Keratinocyte (primary cell): ENCODE measurements at regions not wholly inside any gene's neighbourhood (a gene's known extent, or its start where the extent isn't known, plus 50 kb on each side); places are given as distances from the start of the nearest gene placed in this dataset.

Experiments used
- DNase-seq: peaks from one replicate; pipeline ENCODE4 v3.0.0-alpha.2; 2011; ENCODE audit warnings: low read depth, missing footprints, low spot score
- FAIRE-seq: peaks from 2 replicates; lab custom pipeline; 2011; peaks lifted over from hg19 to GRCh38; lab: Jason Lieb, UNC
- H2AFZ ChIP-seq: 2 replicates; pipeline ENCODE4 v1.6.0; 2012; ENCODE audit warnings: low read length, control low read depth, inconsistent platforms; ENCODE audit not compliant: control insufficient read depth
- H3K27ac ChIP-seq: 2 replicates; pipeline ENCODE4 v1.5.1; 2011; ENCODE audit warnings: low read length; ENCODE audit not compliant: control insufficient read depth, insufficient read depth
- H3K27me3 ChIP-seq: 3 replicates; pipeline ENCODE4 v1.6.0; 2011; ENCODE audit warnings: low read length; ENCODE audit not compliant: control insufficient read depth, insufficient read depth; ENCODE audit errors: extremely low read depth
- H3K36me3 ChIP-seq, 2 experiments: 2 replicates in 1 of 2; 3 replicates in 1 of 2; pipeline ENCODE4 v1.5.1; 2011; ENCODE audit warnings: low read length in 2 of 2, mild to moderate bottlenecking in 1 of 2; ENCODE audit not compliant: control insufficient read depth in 2 of 2, insufficient read depth in 2 of 2; ENCODE audit errors: extremely low read depth in 1 of 2
- H3K4me1 ChIP-seq: 3 replicates; pipeline ENCODE4 v1.5.1; 2011; ENCODE audit warnings: low read length; ENCODE audit not compliant: control insufficient read depth, insufficient read depth; ENCODE audit errors: extremely low read depth
- H3K4me2 ChIP-seq: 3 replicates; pipeline ENCODE4 v1.6.0; 2011; ENCODE audit warnings: low read depth, low read length; ENCODE audit not compliant: control insufficient read depth, insufficient read depth; ENCODE audit errors: extremely low read depth
- H3K4me3 ChIP-seq, 3 experiments: fragments of 200-600 bp in 1 of 3; sonication (generic) in 1 of 3; 2 replicates in 2 of 3; 3 replicates in 1 of 3; pipeline ENCODE4 v1.5.1; 2011 to 2016; ENCODE audit warnings: low read length in 3 of 3, mild to moderate bottlenecking in 3 of 3, control low read depth in 2 of 3, inconsistent platforms in 1 of 3, low read depth in 1 of 3, mixed read lengths in 1 of 3, mixed run types in 1 of 3, moderate library complexity in 1 of 3; ENCODE audit not compliant: control insufficient read depth in 2 of 3, insufficient read depth in 2 of 3; ENCODE audit errors: extremely low read depth in 1 of 3
- H3K79me2 ChIP-seq: 2 replicates; pipeline ENCODE4 v1.6.0; 2012; ENCODE audit warnings: low read length; ENCODE audit not compliant: control insufficient read depth, insufficient read depth
- H3K9ac ChIP-seq: 3 replicates; pipeline ENCODE4 v1.6.0; 2011; ENCODE audit warnings: low read length; ENCODE audit not compliant: control insufficient read depth, insufficient read depth; ENCODE audit errors: extremely low read depth
- H3K9me1 ChIP-seq: 3 replicates; pipeline ENCODE4 v1.6.0; 2011; ENCODE audit warnings: low read length; ENCODE audit not compliant: control insufficient read depth, insufficient read depth; ENCODE audit errors: extremely low read depth
- H3K9me3 ChIP-seq: 2 replicates; pipeline ENCODE4 v1.5.1; 2012; ENCODE audit warnings: low read depth, low read length; ENCODE audit not compliant: control insufficient read depth
- H4K20me1 ChIP-seq: 3 replicates; pipeline ENCODE4 v1.6.0; 2011; ENCODE audit warnings: low read length; ENCODE audit not compliant: control insufficient read depth, insufficient read depth; ENCODE audit errors: extremely low read depth
- CTCF ChIP-seq, 3 experiments: IDR thresholded peaks in 1 of 3; conservative IDR thresholded peaks in 1 of 3; optimal IDR thresholded peaks in 1 of 3; 2 replicates in 2 of 3; 3 replicates in 1 of 3; pipeline versions ENCODE3 to v1.5.1; 2011; ENCODE audit warnings: low read length in 3 of 3, mild to moderate bottlenecking in 3 of 3, moderate library complexity in 2 of 3, control low read depth in 1 of 3, inconsistent platforms in 1 of 3; ENCODE audit not compliant: insufficient read depth in 2 of 3; ENCODE audit errors: extremely low read depth in 1 of 3
- EZH2 ChIP-seq: IDR thresholded peaks from one replicate; pipeline ENCODE4 v1.6.1; 2012; ENCODE audit warnings: inconsistent platforms, mild to moderate bottlenecking, low read length, moderate library complexity
- dilution Hi-C: fragments of 300-500 bp; cut with MboI; formaldehyde crosslinking; loops from one replicate; pipeline ENCODE4 v1.7.0; 2020; ENCODE audit warnings: low sequenced_read_pairs; ENCODE audit not compliant: extremely low pct_ligation_motif_present

- no peaks in the 10 kb centered on the region for H3K9me1 ChIP-seq
- no peak overlapping the region for H2AFZ ChIP-seq
- no peak overlapping the region for H3K4me2 ChIP-seq
- DNase-seq: no peak
- H3K36me3 ChIP-seq: no peaks in the 10 kb centered on the region
- no peak overlapping the region for H3K4me3 ChIP-seq
- no peak for FAIRE-seq
- no peaks in the 10 kb centered on the region for H3K27me3 ChIP-seq
- dilution Hi-C loops: no loop called here
- no peaks in the 10 kb centered on the region for H3K79me2 ChIP-seq
- H4K20me1 ChIP-seq: no peaks in the 10 kb centered on the region
- peaks cover 15% of the 10 kb centered on the region for H3K4me1 ChIP-seq
- no peak overlapping the region for H3K27ac ChIP-seq
- no peak overlapping the region for H3K9ac ChIP-seq
- TF ChIP-seq CTCF (optimal IDR thresholded peaks at IDR 0.05 in 1 of 3, IDR thresholded peaks at IDR 0.05 in 1 of 3, conservative IDR thresholded peaks at IDR 0.05 in 1 of 3; ENCODE audit: extremely low read depth in 1 of 3, insufficient read depth in 2 of 3, low read length in 3 of 3): no peak
- TF ChIP-seq EZH2: no peak
- no peaks in the 10 kb centered on the region for H3K9me3 ChIP-seq
Observed at GRCh38 chr1:115408533-115408932, 70.5 kb upstream of the NGF start.

DNA sequence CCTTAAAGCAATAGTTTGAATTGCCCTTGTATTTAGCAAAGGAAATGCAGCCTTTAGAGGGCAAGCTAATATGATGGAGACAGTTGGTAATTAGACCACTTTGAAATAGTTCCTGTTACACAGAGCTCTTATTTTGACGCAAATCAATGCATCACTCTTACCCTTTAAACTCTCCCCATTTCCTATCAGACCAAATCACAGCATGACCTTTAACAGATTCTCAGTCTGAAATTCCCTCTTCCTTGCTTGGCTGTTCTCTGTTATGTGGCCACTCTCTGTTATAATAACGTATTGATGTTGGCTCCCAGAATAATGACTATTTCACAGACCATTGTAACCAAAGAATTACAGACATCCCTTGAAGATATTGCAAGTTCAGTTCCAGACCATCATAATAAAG, 66.9 kb upstream of the NGF start:
- Histone ChIP-seq H4K20me1 (no peaks in the 10 kb centered on the region), H3K27ac (no peak overlapping the region), H3K9me1 (no peaks in the 10 kb centered on the region), H3K4me3 (no peak overlapping the region), H3K36me3 (no peaks in the 10 kb centered on the region), H3K79me2 (no peaks in the 10 kb centered on the region), H3K27me3 (no peaks in the 10 kb centered on the region), H3K4me1 (peaks cover 13% of the 10 kb centered on the region), H3K9ac (no peak overlapping the region), H3K9me3 (no peaks in the 10 kb centered on the region), H2AFZ (no peak overlapping the region), H3K4me2 (no peak overlapping the region)
- TF ChIP-seq EZH2: no peak
- no peak for TF ChIP-seq CTCF (optimal IDR thresholded peaks at IDR 0.05 in 1 of 3, IDR thresholded peaks at IDR 0.05 in 1 of 3, conservative IDR thresholded peaks at IDR 0.05 in 1 of 3; ENCODE audit: extremely low read depth in 1 of 3, insufficient read depth in 2 of 3, low read length in 3 of 3)
- dilution Hi-C loops: no loop called here
- no peak for DNase-seq
- FAIRE-seq: no peak
